ENCODE measurements at regions not wholly inside any gene's neighbourhood (a gene's known extent, or its start where the extent isn't known, plus 50 kb on each side); places are given as distances from the start of the nearest gene placed in this dataset.

DNA sequence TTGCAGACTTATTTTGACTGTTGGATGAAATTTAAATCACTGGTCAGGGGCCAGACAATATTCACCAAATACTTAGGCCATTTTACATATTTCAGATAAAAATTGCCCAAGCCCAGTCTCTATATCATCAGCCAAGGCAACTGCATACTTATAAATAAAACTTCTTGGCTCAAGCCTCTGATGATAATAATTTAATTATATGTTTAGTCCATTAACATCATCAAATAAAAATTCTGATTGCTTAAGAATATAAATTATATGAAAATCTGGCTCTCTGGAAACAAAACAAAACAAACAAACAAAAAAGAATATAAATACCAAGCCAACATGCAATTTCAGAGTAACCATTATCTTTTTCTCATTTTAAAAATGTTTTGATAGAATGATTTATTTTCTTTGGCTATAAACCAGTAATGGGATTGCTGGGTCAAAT lies 165.2 kb downstream of the BTG1 start:
- POLR2A ChIA-PET: no interaction called here
- DNase-seq (ENCODE audit: low read depth, low spot score) (no peak), ATAC-seq (no peak)
- no peak overlapping the region for H3K4me3 ChIP-seq (ENCODE audit: low read depth in 2 of 2, low read length in 2 of 2)
- no peaks in the 10 kb centered on the region for H3K9me3 ChIP-seq (ENCODE audit: control insufficient read depth, insufficient read depth, low read depth, low read length)
- in situ Hi-C loops (cut with HindIII; ENCODE audit: low pct_unique_long_range_greater_than_20kb, low sequenced_read_pairs) (no loop called here), intact Hi-C loops (cut with micrococcal nuclease; ENCODE audit: unreplicated experiment) (no loop called here)
- H3K27me3 ChIP-seq (ENCODE audit: control insufficient read depth, insufficient read depth, low read length): no peaks in the 10 kb centered on the region
- CTCF ChIA-PET: no interaction called here
- no peaks in the 10 kb centered on the region for H3K36me3 ChIP-seq (ENCODE audit: control insufficient read depth, insufficient read depth, low read length)
- H3K4me1 ChIP-seq (ENCODE audit: control insufficient read depth, insufficient read depth, low read length): no peaks in the 10 kb centered on the region
- TF ChIP-seq SIN3A (IDR thresholded peaks at IDR 0.05; ENCODE audit: borderline replicate concordance, insufficient read depth, low read depth, low read length) (no peak), POLR2AphosphoS5 (IDR thresholded peaks at IDR 0.05; ENCODE audit: low read depth, low read length) (no peak), TCF7L2 (IDR thresholded peaks at IDR 0.05; ENCODE audit: low read depth, low read length) (no peak)
- TF ChIP-seq, protein P1, sequence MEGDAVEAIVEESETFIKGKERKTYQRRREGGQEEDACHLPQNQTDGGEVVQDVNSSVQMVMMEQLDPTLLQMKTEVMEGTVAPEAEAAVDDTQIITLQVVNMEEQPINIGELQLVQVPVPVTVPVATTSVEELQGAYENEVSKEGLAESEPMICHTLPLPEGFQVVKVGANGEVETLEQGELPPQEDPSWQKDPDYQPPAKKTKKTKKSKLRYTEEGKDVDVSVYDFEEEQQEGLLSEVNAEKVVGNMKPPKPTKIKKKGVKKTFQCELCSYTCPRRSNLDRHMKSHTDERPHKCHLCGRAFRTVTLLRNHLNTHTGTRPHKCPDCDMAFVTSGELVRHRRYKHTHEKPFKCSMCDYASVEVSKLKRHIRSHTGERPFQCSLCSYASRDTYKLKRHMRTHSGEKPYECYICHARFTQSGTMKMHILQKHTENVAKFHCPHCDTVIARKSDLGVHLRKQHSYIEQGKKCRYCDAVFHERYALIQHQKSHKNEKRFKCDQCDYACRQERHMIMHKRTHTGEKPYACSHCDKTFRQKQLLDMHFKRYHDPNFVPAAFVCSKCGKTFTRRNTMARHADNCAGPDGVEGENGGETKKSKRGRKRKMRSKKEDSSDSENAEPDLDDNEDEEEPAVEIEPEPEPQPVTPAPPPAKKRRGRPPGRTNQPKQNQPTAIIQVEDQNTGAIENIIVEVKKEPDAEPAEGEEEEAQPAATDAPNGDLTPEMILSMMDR (IDR thresholded peaks at IDR 0.05): no peak
- TF ChIP-seq, protein P2, sequence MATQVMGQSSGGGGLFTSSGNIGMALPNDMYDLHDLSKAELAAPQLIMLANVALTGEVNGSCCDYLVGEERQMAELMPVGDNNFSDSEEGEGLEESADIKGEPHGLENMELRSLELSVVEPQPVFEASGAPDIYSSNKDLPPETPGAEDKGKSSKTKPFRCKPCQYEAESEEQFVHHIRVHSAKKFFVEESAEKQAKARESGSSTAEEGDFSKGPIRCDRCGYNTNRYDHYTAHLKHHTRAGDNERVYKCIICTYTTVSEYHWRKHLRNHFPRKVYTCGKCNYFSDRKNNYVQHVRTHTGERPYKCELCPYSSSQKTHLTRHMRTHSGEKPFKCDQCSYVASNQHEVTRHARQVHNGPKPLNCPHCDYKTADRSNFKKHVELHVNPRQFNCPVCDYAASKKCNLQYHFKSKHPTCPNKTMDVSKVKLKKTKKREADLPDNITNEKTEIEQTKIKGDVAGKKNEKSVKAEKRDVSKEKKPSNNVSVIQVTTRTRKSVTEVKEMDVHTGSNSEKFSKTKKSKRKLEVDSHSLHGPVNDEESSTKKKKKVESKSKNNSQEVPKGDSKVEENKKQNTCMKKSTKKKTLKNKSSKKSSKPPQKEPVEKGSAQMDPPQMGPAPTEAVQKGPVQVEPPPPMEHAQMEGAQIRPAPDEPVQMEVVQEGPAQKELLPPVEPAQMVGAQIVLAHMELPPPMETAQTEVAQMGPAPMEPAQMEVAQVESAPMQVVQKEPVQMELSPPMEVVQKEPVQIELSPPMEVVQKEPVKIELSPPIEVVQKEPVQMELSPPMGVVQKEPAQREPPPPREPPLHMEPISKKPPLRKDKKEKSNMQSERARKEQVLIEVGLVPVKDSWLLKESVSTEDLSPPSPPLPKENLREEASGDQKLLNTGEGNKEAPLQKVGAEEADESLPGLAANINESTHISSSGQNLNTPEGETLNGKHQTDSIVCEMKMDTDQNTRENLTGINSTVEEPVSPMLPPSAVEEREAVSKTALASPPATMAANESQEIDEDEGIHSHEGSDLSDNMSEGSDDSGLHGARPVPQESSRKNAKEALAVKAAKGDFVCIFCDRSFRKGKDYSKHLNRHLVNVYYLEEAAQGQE (IDR thresholded peaks at IDR 0.05; ENCODE audit: insufficient read depth in 1 of 2, low read depth in 2 of 2, low read length in 1 of 2): no peak
- BruUV-seq (replicated peaks): no TSS peak
- no peak overlapping the region for H3K27ac ChIP-seq (ENCODE audit: low read length)

DNA sequence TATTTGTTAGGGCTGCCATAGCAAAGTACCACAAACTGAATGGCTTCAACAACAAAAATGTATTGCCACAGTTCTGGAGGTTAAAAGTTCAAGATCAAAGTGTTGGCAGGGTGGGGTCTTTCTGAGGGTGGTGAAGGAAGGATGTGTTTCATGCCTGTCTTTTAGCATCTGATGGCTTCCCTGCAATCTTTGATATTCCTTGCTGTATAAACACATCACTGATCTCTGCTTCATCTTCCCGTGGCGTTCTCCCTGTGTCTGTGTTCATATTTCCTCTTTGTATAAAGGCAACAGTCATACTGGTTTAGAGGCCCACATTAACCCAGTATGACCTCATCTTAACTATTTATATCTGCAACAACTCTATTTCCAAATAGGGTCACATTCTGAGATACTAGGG lies 167.5 kb downstream of the BTG1 start:
- TF ChIP-seq SIN3A (IDR thresholded peaks at IDR 0.05; ENCODE audit: borderline replicate concordance, insufficient read depth, low read depth, low read length) (no peak), TCF7L2 (IDR thresholded peaks at IDR 0.05; ENCODE audit: low read depth, low read length) (no peak), POLR2AphosphoS5 (IDR thresholded peaks at IDR 0.05; ENCODE audit: low read depth, low read length) (no peak)
- TF ChIP-seq, protein P1 (IDR thresholded peaks at IDR 0.05): no peak
- TF ChIP-seq, protein P2 (IDR thresholded peaks at IDR 0.05; ENCODE audit: insufficient read depth in 1 of 2, low read depth in 2 of 2, low read length in 1 of 2): no peak
- ATAC-seq: no peak
- H3K27ac ChIP-seq (ENCODE audit: low read length): no peak overlapping the region
- H3K36me3 ChIP-seq (ENCODE audit: control insufficient read depth, insufficient read depth, low read length): no peaks in the 10 kb centered on the region
- no peaks in the 10 kb centered on the region for H3K27me3 ChIP-seq (ENCODE audit: control insufficient read depth, insufficient read depth, low read length)
- ChIA-PET POLR2A (no interaction called here), CTCF (no interaction called here)
- H3K9me3 ChIP-seq (ENCODE audit: control insufficient read depth, insufficient read depth, low read depth, low read length): no peaks in the 10 kb centered on the region
- no TSS peak for BruUV-seq (replicated peaks)
- no peak for DNase-seq (ENCODE audit: low read depth, low spot score)
- H3K4me1 ChIP-seq (ENCODE audit: control insufficient read depth, insufficient read depth, low read length): no peaks in the 10 kb centered on the region
- H3K4me3 ChIP-seq (ENCODE audit: low read depth in 2 of 2, low read length in 2 of 2): no peak overlapping the region
- in situ Hi-C loops (cut with HindIII; ENCODE audit: low pct_unique_long_range_greater_than_20kb, low sequenced_read_pairs) (no loop called here), intact Hi-C loops (cut with micrococcal nuclease; ENCODE audit: unreplicated experiment) (no loop called here)
